ENCODE measurements at regions not wholly inside any gene's neighbourhood (a gene's known extent, or its start where the extent isn't known, plus 50 kb on each side); places are given as distances from the start of the nearest gene placed in this dataset.

DNA sequence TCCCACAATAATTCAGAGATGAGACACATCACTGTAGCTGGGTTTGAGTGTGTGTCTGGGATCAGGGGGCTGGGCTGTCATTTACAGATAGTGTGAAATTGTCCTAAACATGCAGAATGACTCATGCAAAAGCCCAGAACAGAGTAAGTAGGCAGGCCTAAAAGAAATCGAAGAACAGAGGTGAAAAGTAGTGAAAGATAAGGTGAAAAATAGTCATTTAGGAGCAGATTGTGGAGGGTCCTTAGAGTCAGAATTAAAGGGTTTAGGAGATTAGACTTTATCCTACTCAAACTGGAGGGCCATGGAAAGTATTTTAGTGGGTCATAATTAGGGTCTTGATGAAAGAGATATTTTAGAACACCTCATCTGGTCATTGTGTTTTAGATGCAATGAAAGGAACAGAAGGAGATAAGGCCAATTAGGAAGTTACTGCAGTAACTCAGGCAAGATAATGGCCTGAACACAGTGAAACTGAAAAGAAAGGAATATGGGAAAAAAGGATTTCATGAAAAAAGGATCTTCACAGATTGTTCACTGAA lies 58.3 kb upstream of the NEBL start:
- no peak overlapping the region for H3K4me3 ChIP-seq (replicated peaks; ENCODE audit: low read depth, low read length)
- no peak for DNase-seq (ENCODE audit: extremely low read depth, low read depth)
- TF ChIP-seq, protein P1, sequence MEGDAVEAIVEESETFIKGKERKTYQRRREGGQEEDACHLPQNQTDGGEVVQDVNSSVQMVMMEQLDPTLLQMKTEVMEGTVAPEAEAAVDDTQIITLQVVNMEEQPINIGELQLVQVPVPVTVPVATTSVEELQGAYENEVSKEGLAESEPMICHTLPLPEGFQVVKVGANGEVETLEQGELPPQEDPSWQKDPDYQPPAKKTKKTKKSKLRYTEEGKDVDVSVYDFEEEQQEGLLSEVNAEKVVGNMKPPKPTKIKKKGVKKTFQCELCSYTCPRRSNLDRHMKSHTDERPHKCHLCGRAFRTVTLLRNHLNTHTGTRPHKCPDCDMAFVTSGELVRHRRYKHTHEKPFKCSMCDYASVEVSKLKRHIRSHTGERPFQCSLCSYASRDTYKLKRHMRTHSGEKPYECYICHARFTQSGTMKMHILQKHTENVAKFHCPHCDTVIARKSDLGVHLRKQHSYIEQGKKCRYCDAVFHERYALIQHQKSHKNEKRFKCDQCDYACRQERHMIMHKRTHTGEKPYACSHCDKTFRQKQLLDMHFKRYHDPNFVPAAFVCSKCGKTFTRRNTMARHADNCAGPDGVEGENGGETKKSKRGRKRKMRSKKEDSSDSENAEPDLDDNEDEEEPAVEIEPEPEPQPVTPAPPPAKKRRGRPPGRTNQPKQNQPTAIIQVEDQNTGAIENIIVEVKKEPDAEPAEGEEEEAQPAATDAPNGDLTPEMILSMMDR (IDR thresholded peaks at IDR 0.05; ENCODE audit: low read depth, low read length, missing control alignments), result no peak

DNA sequence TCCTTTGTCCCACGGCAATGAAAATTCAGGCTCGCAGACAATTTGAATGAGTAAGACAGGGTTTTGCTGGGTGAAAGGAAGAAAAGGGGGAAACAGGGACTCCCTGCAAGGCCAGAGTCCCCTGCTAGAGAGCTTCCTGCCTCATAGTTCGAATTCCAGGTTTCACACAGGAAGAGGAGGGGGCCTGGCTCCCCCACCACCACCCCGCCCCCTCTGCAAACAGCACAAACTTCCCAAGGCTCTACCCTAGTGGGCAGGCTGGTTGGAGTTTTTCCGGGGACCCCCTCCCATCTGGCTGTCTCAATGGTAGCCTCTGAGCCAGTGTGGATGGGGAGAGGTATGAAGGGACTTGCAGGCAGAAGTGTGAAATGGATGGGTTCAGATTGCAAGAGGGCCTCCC lies 57.4 kb upstream of the NEBL start:
- no peak overlapping the region for H3K4me3 ChIP-seq (replicated peaks; ENCODE audit: low read depth, low read length)
- TF ChIP-seq, protein P1 (IDR thresholded peaks at IDR 0.05; ENCODE audit: low read depth, low read length, missing control alignments), result no peak
- no peak for DNase-seq (ENCODE audit: extremely low read depth, low read depth)

DNA sequence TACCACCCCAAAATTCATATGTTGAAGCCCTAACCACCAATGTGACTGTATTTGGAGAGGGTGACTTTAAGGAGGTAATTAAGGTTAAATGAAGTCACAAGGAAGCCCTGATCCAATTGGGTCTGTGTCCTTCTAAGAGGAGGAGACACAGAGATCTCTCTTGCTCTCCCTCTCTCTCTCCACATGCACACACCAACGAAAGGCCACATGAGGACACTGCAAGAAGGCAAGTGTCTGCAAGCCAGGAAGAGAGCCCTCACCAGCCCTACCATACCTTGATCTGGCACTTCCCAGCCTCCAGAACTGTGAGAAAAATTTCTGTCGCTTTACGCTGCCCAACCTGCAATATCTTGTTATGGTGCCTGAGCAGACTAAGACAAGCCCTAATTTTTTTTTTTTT lies 56.0 kb upstream of the NEBL start:
- TF ChIP-seq, protein P1 (IDR thresholded peaks at IDR 0.05; ENCODE audit: low read depth, low read length, missing control alignments), result no peak
- no peak overlapping the region for H3K4me3 ChIP-seq (replicated peaks; ENCODE audit: low read depth, low read length)
- no peak for DNase-seq (ENCODE audit: extremely low read depth, low read depth)

DNA sequence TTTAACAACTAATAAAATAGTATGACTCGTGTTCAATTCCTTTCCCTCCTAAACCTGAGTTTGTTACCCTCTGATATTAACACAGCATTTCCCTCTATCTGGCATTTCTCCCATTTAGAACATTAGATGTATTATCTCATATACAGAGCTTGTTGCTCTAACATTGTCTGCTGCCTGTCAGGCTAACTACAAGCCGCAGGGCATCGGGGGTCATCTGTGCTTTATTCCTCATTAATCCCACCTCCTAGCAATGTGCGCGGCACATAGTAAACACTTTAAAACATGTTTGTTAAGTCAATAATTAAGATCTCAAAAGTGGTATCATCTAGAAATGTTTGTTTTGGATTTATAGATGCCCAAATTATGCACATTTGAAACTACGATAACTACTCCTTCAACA lies 52.9 kb upstream of the NEBL start:
- no peak for DNase-seq (ENCODE audit: extremely low read depth, low read depth)
- TF ChIP-seq, protein P1 (IDR thresholded peaks at IDR 0.05; ENCODE audit: low read depth, low read length, missing control alignments), result no peak
- no peak overlapping the region for H3K4me3 ChIP-seq (replicated peaks; ENCODE audit: low read depth, low read length)

DNA sequence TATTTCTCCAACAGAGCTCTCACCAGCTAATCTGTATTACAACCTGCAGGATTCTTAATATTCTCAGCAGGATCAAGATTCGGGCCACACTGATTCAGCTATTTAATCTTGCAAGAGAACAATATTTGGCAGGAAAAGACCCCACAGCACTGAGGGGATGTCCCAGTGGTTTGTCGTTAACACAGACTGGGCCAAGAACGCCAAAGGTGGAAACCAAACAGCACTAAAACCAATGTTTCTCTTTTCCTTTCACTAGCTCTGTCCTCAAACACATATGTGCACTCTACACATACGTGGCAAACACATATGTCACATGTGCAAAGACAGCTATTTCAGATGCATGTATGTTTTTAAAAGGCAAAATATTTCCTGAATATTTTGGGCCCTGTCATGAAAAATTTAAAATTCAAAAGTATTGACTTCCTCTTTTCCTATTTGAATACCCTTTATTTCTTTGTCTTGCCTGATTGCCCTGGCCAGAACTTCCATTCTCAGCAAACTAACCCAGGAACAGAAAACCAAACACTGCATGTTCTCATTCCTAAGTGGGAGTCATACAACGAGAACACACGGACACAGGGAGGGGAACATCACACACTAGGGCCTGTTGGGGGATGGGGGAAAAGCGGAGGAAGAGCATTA lies 51.7 kb upstream of the NEBL start:
- DNase-seq (ENCODE audit: extremely low read depth, low read depth), result no peak
- TF ChIP-seq, protein P1 (IDR thresholded peaks at IDR 0.05; ENCODE audit: low read depth, low read length, missing control alignments), result no peak
- H3K4me3 ChIP-seq (replicated peaks; ENCODE audit: low read depth, low read length), result no peak overlapping the region

All from HFF-Myc (cell line).